GM12878 (cell line): ENCODE measurements at regions not wholly inside any gene's neighbourhood (a gene's known extent, or its start where the extent isn't known, plus 50 kb on each side); places are given as distances from the start of the nearest gene placed in this dataset.

Source experiments
- JUND ChIP-seq: IDR thresholded peaks from 2 replicates; pipeline ENCODE4 v1.6.1; 2012; ENCODE audit warnings: low read depth, mild to moderate bottlenecking, low read length, improper control_type of control experiment, moderate library complexity
- POLR2A ChIP-seq: IDR thresholded peaks from 2 replicates; pipeline ENCODE4 v1.6.1; 2011; ENCODE audit warnings: low read depth, mild to moderate bottlenecking, low read length
- TF ChIP-seq, protein P1 (sequence below): IDR thresholded peaks from 2 replicates; pipeline ENCODE4 v1.6.1; 2012; ENCODE audit warnings: low read length, inconsistent platforms

DNA sequence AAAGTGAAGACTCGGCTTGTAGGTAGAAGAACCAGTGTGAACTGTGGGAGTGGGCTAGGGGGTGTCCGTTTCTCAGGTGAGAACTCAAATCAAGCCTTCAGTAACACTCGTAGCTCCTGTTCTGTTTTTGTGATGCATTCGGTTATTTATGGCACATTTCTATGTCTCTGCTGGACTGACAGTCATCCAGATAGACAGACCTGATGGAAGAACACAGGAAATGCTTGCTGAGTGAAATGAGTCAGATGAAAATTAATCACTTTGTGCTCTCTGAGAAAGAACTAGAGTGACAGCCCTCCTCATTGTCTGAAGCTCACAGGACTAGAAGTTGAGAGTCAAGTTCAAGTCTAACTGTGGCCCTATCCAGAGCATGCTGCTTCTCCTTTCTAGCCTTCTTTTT, 360.1 kb upstream of the PLXNA2 start:
- TF ChIP-seq, protein P1, sequence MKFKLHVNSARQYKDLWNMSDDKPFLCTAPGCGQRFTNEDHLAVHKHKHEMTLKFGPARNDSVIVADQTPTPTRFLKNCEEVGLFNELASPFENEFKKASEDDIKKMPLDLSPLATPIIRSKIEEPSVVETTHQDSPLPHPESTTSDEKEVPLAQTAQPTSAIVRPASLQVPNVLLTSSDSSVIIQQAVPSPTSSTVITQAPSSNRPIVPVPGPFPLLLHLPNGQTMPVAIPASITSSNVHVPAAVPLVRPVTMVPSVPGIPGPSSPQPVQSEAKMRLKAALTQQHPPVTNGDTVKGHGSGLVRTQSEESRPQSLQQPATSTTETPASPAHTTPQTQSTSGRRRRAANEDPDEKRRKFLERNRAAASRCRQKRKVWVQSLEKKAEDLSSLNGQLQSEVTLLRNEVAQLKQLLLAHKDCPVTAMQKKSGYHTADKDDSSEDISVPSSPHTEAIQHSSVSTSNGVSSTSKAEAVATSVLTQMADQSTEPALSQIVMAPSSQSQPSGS = peak; percentile 91
- no peak for TF ChIP-seq JUND
- TF ChIP-seq POLR2A = no peak
